Mesendoderm (in vitro differentiated cells): ENCODE measurements at regions not wholly inside any gene's neighbourhood (a gene's known extent, or its start where the extent isn't known, plus 50 kb on each side); places are given as distances from the start of the nearest gene placed in this dataset.

ENCODE experiments used
- DNase-seq: peaks from one replicate; pipeline ENCODE4 v3.0.0; 2013
- H2AK5ac ChIP-seq: 2 replicates; pipeline ENCODE4 v1.6.1; 2013; ENCODE audit warnings: low read length, inconsistent platforms
- H2BK120ac ChIP-seq: 2 replicates; pipeline ENCODE4 v1.6.1; 2013; ENCODE audit warnings: low read depth, mild to moderate bottlenecking, low read length, moderate library complexity, mixed read lengths
- H2BK15ac ChIP-seq: replicated peaks from 2 replicates; pipeline ENCODE4 v1.6.1; 2013; ENCODE audit warnings: low read depth, mild to moderate bottlenecking, moderate library complexity
- H2BK5ac ChIP-seq: 2 replicates; pipeline ENCODE4 v1.6.1; 2013; ENCODE audit warnings: low read length, inconsistent platforms
- H3K18ac ChIP-seq: 2 replicates; pipeline ENCODE4 v1.6.1; 2013; ENCODE audit warnings: mild to moderate bottlenecking, low read length, mixed read lengths
- H3K23ac ChIP-seq: one replicate; pipeline ENCODE4 v1.6.1; 2013; ENCODE audit warnings: low read length
- H3K27ac ChIP-seq: 2 replicates; pipeline ENCODE4 v1.5.1; 2013; ENCODE audit warnings: low read depth, mild to moderate bottlenecking, inconsistent platforms, low read length, moderate library complexity
- H3K27me3 ChIP-seq: 2 replicates; pipeline ENCODE4 v1.6.1; 2013; ENCODE audit warnings: low read length, control low read depth, mild to moderate bottlenecking, inconsistent platforms; ENCODE audit not compliant: insufficient read depth, poor library complexity
- H3K36me3 ChIP-seq: 2 replicates; pipeline ENCODE4 v1.6.1; 2013; ENCODE audit warnings: low read length, inconsistent platforms; ENCODE audit not compliant: control insufficient read depth, insufficient read depth
- H3K4ac ChIP-seq: one replicate; pipeline ENCODE4 v1.6.1; 2013; ENCODE audit warnings: low read depth, mild to moderate bottlenecking, low read length, moderate library complexity
- H3K4me1 ChIP-seq: 2 replicates; pipeline ENCODE4 v1.6.1; 2013; ENCODE audit warnings: low read depth, low read length, inconsistent platforms; ENCODE audit not compliant: control insufficient read depth
- H3K4me2 ChIP-seq: 2 replicates; pipeline ENCODE4 v1.6.1; 2013; ENCODE audit warnings: low read length
- H3K4me3 ChIP-seq: 2 replicates; pipeline ENCODE4 v1.5.1; 2013; ENCODE audit warnings: mild to moderate bottlenecking, low read length
- H3K56ac ChIP-seq: one replicate; pipeline ENCODE4 v1.6.1; 2013; ENCODE audit warnings: low read length
- H3K79me1 ChIP-seq: 2 replicates; pipeline ENCODE4 v1.6.1; 2013; ENCODE audit warnings: low read length, inconsistent platforms
- H3K79me2 ChIP-seq: 2 replicates; pipeline ENCODE4 v1.6.1; 2013; ENCODE audit warnings: mild to moderate bottlenecking, low read length; ENCODE audit not compliant: control insufficient read depth, insufficient read depth
- H3K9ac ChIP-seq: 2 replicates; pipeline ENCODE4 v1.6.1; 2013; ENCODE audit warnings: low read length, inconsistent platforms
- H4K5ac ChIP-seq: one replicate; pipeline ENCODE4 v1.6.1; 2013; ENCODE audit warnings: low read length
- H4K8ac ChIP-seq: one replicate; pipeline ENCODE4 v1.6.1; 2013; ENCODE audit warnings: low read depth, mild to moderate bottlenecking, control low read depth, low read length, moderate library complexity
- WGBS: extraction: QIAGEN DNeasy Blood & Tissue Kit; methylation state at CpG from one replicate; pipeline ENCODE4 v1.1.7; 2013; ENCODE audit warnings: low lambda C conversion rate, missing lambda C conversion rate; ENCODE audit not compliant: insufficient coverage; ENCODE audit errors: extremely low coverage; 5-methylcytosine and 5-hydroxymethylcytosine counted together

DNA sequence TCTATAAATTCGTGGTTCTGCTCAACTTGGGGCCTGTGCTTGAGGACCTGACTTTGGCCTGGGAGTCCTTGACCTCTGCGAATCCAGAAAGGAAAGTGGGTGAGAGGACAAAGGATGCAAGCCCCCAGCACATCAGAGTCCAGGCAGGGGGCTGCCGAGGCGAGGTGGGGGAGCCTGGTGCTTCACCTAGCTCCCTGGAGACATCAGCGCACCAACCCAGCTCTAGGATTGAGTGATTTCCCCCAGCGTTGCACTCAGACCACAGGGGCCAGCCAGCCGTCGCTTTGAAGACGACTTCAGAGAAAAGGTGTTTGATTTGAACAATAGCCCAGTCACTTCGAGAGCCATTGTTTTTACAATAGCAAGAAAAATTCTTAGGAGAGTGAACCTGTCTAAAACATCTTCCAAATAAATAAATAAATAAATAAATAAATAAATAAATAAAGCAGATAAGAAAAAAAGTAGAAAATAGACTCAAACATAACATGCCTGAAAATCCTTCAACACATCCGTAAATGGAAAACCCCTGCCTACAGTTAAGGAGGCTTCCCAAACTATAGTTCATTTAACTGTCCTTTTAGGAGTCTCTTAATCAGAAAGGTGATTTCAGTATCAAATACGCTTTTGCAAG is 180.9 kb downstream of the RBFOX3 start:
- no peak overlapping the region for H2AK5ac ChIP-seq
- H2BK5ac ChIP-seq = no peak overlapping the region
- no peak overlapping the region for H3K4me3 ChIP-seq
- WGBS = no CpG with 5 or more reads among the region's 12 CpGs
- H3K4me2 ChIP-seq = no peak overlapping the region
- no peaks in the 10 kb centered on the region for H3K4me1 ChIP-seq
- no peak overlapping the region for H3K56ac ChIP-seq
- H3K36me3 ChIP-seq = no peaks in the 10 kb centered on the region
- no peaks in the 10 kb centered on the region for H3K79me1 ChIP-seq
- no peak for DNase-seq
- no peak overlapping the region for H3K18ac ChIP-seq
- no peaks in the 10 kb centered on the region for H3K27me3 ChIP-seq
- H4K5ac ChIP-seq = no peak overlapping the region
- no peak overlapping the region for H3K27ac ChIP-seq
- no peak overlapping the region for H2BK15ac ChIP-seq
- H3K23ac ChIP-seq = no peak overlapping the region
- H3K4ac ChIP-seq = no peak overlapping the region
- no peak overlapping the region for H3K9ac ChIP-seq
- no peaks in the 10 kb centered on the region for H3K79me2 ChIP-seq
- no peak overlapping the region for H4K8ac ChIP-seq
- H2BK120ac ChIP-seq = no peak overlapping the region

DNA sequence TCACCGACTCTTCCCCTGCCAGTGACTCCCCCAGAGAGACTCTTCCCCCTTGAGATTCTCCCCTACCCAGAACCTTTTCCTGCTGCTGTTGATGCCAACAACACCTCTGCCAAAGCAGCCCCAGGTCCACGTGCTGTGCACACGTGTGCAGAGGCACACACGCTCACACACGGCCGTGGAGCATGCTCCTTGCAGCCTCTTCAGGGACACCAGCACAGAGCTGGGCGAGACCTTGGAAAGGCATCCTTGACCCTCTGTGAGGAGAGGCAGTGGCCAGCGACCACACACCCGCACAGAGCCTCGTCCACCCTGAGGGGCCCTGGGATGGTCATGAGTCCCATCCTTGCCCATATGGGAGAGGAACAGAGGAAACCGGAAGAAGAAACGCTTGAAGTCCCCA is 181.9 kb downstream of the RBFOX3 start:
- no peak overlapping the region for H2AK5ac ChIP-seq
- H3K27me3 ChIP-seq = no peaks in the 10 kb centered on the region
- H3K27ac ChIP-seq = no peak overlapping the region
- no peak for DNase-seq
- no peak overlapping the region for H2BK120ac ChIP-seq
- no peak overlapping the region for H3K56ac ChIP-seq
- no peak overlapping the region for H3K4me2 ChIP-seq
- no peak overlapping the region for H3K4me3 ChIP-seq
- H4K8ac ChIP-seq = no peak overlapping the region
- H3K4me1 ChIP-seq = no peaks in the 10 kb centered on the region
- H3K4ac ChIP-seq = no peak overlapping the region
- H3K79me1 ChIP-seq = no peaks in the 10 kb centered on the region
- no peaks in the 10 kb centered on the region for H3K36me3 ChIP-seq
- no peak overlapping the region for H3K9ac ChIP-seq
- H2BK5ac ChIP-seq = no peak overlapping the region
- H3K18ac ChIP-seq = no peak overlapping the region
- no CpG with 5 or more reads among the region's 12 CpGs for WGBS
- no peaks in the 10 kb centered on the region for H3K79me2 ChIP-seq
- no peak overlapping the region for H2BK15ac ChIP-seq
- no peak overlapping the region for H4K5ac ChIP-seq
- H3K23ac ChIP-seq = no peak overlapping the region

DNA sequence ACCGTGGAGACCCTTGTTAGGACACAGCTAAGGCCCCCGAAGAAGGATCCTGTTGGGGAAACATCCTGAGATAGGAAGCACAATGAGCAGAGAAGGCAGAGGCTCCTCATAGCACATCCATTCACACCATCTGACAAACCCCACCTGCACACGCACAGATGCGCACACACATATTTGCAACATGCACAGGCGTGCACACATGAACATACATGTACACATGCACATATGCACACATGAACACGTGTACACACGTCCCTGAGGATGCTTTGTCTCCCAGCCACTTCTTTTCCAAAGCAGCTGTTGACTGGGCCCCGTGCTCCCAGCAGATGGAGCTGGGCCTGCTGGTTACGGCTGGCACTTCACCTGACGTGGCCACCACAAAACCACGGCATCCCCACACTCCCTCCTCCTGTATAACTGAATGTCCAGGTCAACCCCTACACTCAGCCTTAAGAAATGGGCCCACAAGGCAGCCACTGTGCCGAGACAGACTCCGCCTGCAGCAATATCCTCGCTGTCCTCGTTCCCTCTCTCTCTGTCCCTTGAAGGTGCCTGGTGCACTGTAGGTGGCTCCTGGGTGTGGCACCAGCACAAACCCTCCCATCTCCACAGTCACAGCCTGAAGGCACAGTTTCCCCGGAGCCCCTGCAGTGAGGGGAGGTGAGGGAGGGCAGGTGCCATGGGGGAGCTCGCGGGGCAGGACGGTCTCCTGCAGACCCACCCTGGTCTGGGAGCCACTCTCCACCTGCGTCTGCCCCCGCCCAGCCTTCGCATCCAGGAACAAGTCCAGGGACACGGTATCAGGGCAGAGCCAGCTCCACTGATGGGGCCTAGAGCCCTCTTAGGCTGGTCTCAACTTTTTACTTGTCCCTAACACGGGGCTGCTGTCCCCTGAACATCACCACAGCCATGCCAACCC is 183.0 kb downstream of the RBFOX3 start:
- no peak overlapping the region for H2AK5ac ChIP-seq
- no peaks in the 10 kb centered on the region for H3K79me2 ChIP-seq
- no peaks in the 10 kb centered on the region for H3K36me3 ChIP-seq
- H3K23ac ChIP-seq = no peak overlapping the region
- H3K27me3 ChIP-seq = no peaks in the 10 kb centered on the region
- no peak overlapping the region for H3K4me3 ChIP-seq
- no peaks in the 10 kb centered on the region for H3K4me1 ChIP-seq
- H3K27ac ChIP-seq = no peak overlapping the region
- H2BK15ac ChIP-seq = no peak overlapping the region
- no peak for DNase-seq
- H4K8ac ChIP-seq = no peak overlapping the region
- no peak overlapping the region for H3K4me2 ChIP-seq
- WGBS = no CpG with 5 or more reads among the region's 24 CpGs
- no peak overlapping the region for H3K4ac ChIP-seq
- H2BK5ac ChIP-seq = no peak overlapping the region
- no peaks in the 10 kb centered on the region for H3K79me1 ChIP-seq
- no peak overlapping the region for H3K56ac ChIP-seq
- no peak overlapping the region for H3K18ac ChIP-seq
- no peak overlapping the region for H2BK120ac ChIP-seq
- H3K9ac ChIP-seq = no peak overlapping the region
- H4K5ac ChIP-seq = no peak overlapping the region

DNA sequence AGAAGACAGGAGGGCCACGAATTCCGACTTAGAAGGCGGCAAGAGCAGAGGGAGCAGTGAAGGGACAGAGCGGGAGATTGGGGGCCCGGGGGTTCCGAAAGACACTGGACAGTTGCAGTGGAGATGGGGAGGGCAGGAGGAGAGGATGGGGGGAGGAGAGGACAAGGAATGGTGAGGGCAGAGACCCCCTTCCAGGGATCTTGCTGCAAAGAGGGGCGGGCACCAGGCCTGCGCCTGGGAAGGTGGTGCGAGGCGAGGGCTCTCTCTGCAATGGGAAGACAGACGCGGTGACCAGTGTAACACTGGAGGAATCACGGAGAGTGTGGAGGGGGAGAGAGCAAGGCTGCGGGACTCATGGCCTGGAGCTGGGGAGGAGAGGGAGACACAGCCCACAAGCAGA is 185.2 kb downstream of the RBFOX3 start:
- Histone ChIP-seq H3K56ac (no peak overlapping the region), H2BK5ac (no peak overlapping the region), H3K4me3 (no peak overlapping the region), H4K8ac (no peak overlapping the region), H3K27me3 (no peaks in the 10 kb centered on the region), H4K5ac (no peak overlapping the region), H3K4me1 (no peaks in the 10 kb centered on the region), H3K79me1 (no peaks in the 10 kb centered on the region), H3K79me2 (no peaks in the 10 kb centered on the region), H3K9ac (no peak overlapping the region), H3K23ac (no peak overlapping the region), H2BK15ac (no peak overlapping the region), H2AK5ac (no peak overlapping the region), H3K18ac (no peak overlapping the region), H3K27ac (no peak overlapping the region), H3K4ac (no peak overlapping the region), H3K4me2 (no peak overlapping the region), H3K36me3 (no peaks in the 10 kb centered on the region), H2BK120ac (no peak overlapping the region)
- DNase-seq = no peak
- no CpG with 5 or more reads among the region's 14 CpGs for WGBS

DNA sequence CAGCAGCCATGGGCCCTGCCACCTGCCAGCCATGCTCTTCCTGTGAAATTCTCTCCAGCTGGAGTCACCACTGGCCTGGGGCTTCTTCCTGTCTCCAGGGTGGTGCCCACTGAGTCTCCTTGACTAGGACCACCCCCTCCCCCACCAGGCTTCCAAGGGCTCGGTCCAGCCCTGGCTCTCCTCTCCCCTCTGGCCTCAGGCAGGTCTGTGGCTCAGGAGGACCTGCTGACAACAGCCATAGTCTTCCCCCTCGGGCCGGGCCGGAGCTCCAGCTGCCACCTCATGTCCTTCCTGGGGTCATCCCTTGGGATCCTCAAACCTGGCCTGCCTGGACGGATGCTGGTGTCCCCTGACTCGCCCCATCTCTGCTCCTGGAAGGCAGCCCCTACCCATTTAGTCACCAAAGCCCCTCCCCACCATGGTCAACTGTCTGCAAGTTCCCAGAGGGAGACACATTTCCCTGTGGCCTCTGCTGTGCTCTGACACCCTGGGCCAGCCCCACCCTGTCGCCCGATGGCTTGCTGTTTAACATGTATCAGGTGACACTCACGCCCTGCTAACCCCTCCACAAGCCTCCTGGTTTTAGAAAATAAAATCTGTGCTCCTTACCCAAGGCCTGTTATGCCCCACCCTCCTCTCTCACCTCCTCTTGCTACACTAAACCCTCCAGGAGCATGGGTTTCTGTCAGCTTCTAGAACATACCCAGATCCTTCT is 186.2 kb downstream of the RBFOX3 start:
- Histone ChIP-seq H3K23ac (no peak overlapping the region), H2AK5ac (no peak overlapping the region), H3K4ac (no peak overlapping the region), H2BK120ac (no peak overlapping the region), H3K18ac (no peak overlapping the region), H4K5ac (no peak overlapping the region), H3K56ac (no peak overlapping the region), H3K79me1 (no peaks in the 10 kb centered on the region), H3K79me2 (no peaks in the 10 kb centered on the region), H2BK5ac (no peak overlapping the region), H3K27ac (no peak overlapping the region), H3K36me3 (no peaks in the 10 kb centered on the region), H3K27me3 (no peaks in the 10 kb centered on the region), H3K4me2 (no peak overlapping the region), H2BK15ac (no peak overlapping the region), H3K4me1 (no peaks in the 10 kb centered on the region), H3K9ac (no peak overlapping the region), H4K8ac (no peak overlapping the region), H3K4me3 (no peak overlapping the region)
- no CpG with 5 or more reads among the region's 9 CpGs for WGBS
- DNase-seq = peak; percentile 34
